HepG2 (cell line): ENCODE measurements at regions not wholly inside any gene's neighbourhood (a gene's known extent, or its start where the extent isn't known, plus 50 kb on each side); places are given as distances from the start of the nearest gene placed in this dataset.

ENCODE experiments used
- KAT7 ChIP-seq: IDR thresholded peaks from 2 replicates; pipeline ENCODE4 v1.6.1; 2018; ENCODE audit warnings: borderline replicate concordance, missing compliant biosample characterization
- KDM1A ChIP-seq: IDR thresholded peaks from 2 replicates; pipeline ENCODE4 v1.6.1; 2016; ENCODE audit warnings: missing compliant biosample characterization
- NR2C2 ChIP-seq: sonication (generic); formaldehyde crosslinking; IDR thresholded peaks from 2 replicates; pipeline ENCODE4 v1.4.0; 2020; ENCODE audit warnings: missing genetic modification reagents, mild to moderate bottlenecking, moderate library complexity, borderline replicate concordance
- PAX8 ChIP-seq: sonication (generic); formaldehyde crosslinking; IDR thresholded peaks from 2 replicates; pipeline ENCODE4 v1.8.0; 2022; ENCODE audit warnings: mild to moderate bottlenecking, missing genetic modification reagents, borderline replicate concordance
- POLR2A ChIP-seq, 2 experiments: IDR thresholded peaks; 2 replicates each; pipeline ENCODE4 v1.6.1; 2011; ENCODE audit warnings: low read depth in 2 of 2, low read length in 2 of 2, mild to moderate bottlenecking in 1 of 2, moderate library complexity in 1 of 2; ENCODE audit not compliant: insufficient read depth in 1 of 2
- SMARCC2 ChIP-seq: fragments of 450-650 bp; IDR thresholded peaks from 2 replicates; pipeline ENCODE4 v1.6.1; 2017; ENCODE audit warnings: antibody characterized with exemption, mild to moderate bottlenecking
- SOX13 ChIP-seq, 3 experiments: fragments of 450-650 bp in 1 of 3; sonication (generic) in 1 of 3; formaldehyde crosslinking in 1 of 3; IDR thresholded peaks in 2 of 3; conservative IDR thresholded peaks in 1 of 3; 2 replicates each; pipeline versions ENCODE4 v1.5.0 to v1.6.1; 2016 to 2020; ENCODE audit warnings: antibody characterized with exemption in 1 of 3, mild to moderate bottlenecking in 1 of 3, missing compliant biosample characterization in 1 of 3, missing genetic modification reagents in 1 of 3, moderate library complexity in 1 of 3
- ZNF260 ChIP-seq: sonication (generic); formaldehyde crosslinking; IDR thresholded peaks from 2 replicates; pipeline ENCODE4 v1.4.0; 2020; ENCODE audit warnings: missing genetic modification reagents, low read depth, mild to moderate bottlenecking, borderline replicate concordance
- ZZZ3 ChIP-seq: sonication (generic); formaldehyde crosslinking; IDR thresholded peaks from 2 replicates; pipeline ENCODE4 v1.4.0; 2020; ENCODE audit warnings: missing genetic modification reagents, mild to moderate bottlenecking, borderline replicate concordance
- TF ChIP-seq, protein P1 (sequence below), 2 experiments: IDR thresholded peaks; 2 replicates each; pipeline ENCODE4 v1.6.1; 2011 to 2012; ENCODE audit warnings: low read length in 2 of 2, borderline replicate concordance in 1 of 2, low read depth in 1 of 2, mild to moderate bottlenecking in 1 of 2, moderate library complexity in 1 of 2

DNA sequence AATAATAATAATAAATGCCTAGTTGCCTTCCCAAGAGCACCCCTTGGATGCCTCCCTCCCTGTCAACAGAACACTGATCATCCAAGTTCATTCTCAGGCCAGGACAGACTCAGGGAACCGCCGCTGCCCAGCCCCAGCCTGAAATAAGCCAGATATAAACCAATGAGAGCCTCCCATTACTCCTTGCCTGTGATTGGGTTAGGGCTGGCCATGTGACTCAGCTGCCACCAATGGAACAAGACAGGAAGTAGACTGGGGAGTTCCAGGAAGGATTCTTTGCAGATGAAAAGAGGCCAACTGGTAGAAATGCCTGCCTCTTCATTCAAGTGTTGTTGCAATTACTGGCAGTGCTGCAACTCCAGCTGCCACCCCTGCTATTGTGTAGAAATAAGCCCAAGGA is 146.4 kb upstream of the TIAM1 start:
- no peak for TF ChIP-seq NR2C2 (CRISPR knock-in tag)
- TF ChIP-seq KAT7 (CRISPR knock-in tag) = no peak
- no peak for TF ChIP-seq SOX13 (IDR thresholded peaks at IDR 0.05)
- no peak for TF ChIP-seq SOX13 (CRISPR knock-in tag; conservative IDR thresholded peaks at IDR 0.05 in 1 of 2, IDR thresholded peaks at IDR 0.05 in 1 of 2)
- no peak for TF ChIP-seq POLR2A (IDR thresholded peaks at IDR 0.05; ENCODE audit: insufficient read depth in 1 of 2, low read depth in 2 of 2, low read length in 2 of 2)
- TF ChIP-seq PAX8 = no peak
- TF ChIP-seq SMARCC2 = no peak
- TF ChIP-seq ZNF260 (CRISPR knock-in tag) = no peak
- TF ChIP-seq ZZZ3 = no peak
- TF ChIP-seq KDM1A = no peak
- TF ChIP-seq, protein P1, sequence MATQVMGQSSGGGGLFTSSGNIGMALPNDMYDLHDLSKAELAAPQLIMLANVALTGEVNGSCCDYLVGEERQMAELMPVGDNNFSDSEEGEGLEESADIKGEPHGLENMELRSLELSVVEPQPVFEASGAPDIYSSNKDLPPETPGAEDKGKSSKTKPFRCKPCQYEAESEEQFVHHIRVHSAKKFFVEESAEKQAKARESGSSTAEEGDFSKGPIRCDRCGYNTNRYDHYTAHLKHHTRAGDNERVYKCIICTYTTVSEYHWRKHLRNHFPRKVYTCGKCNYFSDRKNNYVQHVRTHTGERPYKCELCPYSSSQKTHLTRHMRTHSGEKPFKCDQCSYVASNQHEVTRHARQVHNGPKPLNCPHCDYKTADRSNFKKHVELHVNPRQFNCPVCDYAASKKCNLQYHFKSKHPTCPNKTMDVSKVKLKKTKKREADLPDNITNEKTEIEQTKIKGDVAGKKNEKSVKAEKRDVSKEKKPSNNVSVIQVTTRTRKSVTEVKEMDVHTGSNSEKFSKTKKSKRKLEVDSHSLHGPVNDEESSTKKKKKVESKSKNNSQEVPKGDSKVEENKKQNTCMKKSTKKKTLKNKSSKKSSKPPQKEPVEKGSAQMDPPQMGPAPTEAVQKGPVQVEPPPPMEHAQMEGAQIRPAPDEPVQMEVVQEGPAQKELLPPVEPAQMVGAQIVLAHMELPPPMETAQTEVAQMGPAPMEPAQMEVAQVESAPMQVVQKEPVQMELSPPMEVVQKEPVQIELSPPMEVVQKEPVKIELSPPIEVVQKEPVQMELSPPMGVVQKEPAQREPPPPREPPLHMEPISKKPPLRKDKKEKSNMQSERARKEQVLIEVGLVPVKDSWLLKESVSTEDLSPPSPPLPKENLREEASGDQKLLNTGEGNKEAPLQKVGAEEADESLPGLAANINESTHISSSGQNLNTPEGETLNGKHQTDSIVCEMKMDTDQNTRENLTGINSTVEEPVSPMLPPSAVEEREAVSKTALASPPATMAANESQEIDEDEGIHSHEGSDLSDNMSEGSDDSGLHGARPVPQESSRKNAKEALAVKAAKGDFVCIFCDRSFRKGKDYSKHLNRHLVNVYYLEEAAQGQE (IDR thresholded peaks at IDR 0.05; ENCODE audit: borderline replicate concordance in 1 of 2, low read depth in 1 of 2, low read length in 2 of 2) = no peak
